K562 (cell line): ENCODE measurements at regions not wholly inside any gene's neighbourhood (a gene's known extent, or its start where the extent isn't known, plus 50 kb on each side); places are given as distances from the start of the nearest gene placed in this dataset.

Source experiments
- ATAC-seq: fragments of 200-7000 bp; cut with Tn5 transposase; 3 replicates; pipeline ENCODE4 v1.9.1; 2020; ENCODE audit warnings: moderate library complexity
- BruUV-seq: library from RNA; stranded (reverse); fragments of 400-500 nt; replicated peaks from 2 replicates; lab custom pipeline; 2021; lab: Mats Ljungman, UMichigan
- CTCF ChIA-PET: fragments of 300-600 bp; formaldehyde crosslinking; extraction: SDS; loops from one replicate; lab custom pipeline; 2021; ENCODE audit warnings: low intra/inter-chr PET ratio; lab: Yijun Ruan, JAX
- POLR2A ChIA-PET: fragments of 300-600, 350-650 bp; sonication (Branson Sonifier 250); formaldehyde crosslinking; extraction: SDS; loops from one replicate; lab custom pipeline; 2021; ENCODE audit warnings: antibody characterized with exemption, inconsistent platforms; lab: Yijun Ruan, JAX
- DNase-seq, 4 experiments: peaks; one replicate each; pipeline versions ENCODE4 v3.0.0 to v3.0.0-alpha.2; 2011 to 2018; ENCODE audit warnings: low spot score in 3 of 4, mixed read lengths in 3 of 4; ENCODE audit errors: extremely low read depth in 1 of 4
- FAIRE-seq: peaks from 2 replicates; lab custom pipeline; 2011; peaks lifted over from hg19 to GRCh38; lab: Jason Lieb, UNC
- H2AFZ ChIP-seq: 2 replicates; pipeline ENCODE4 v1.6.0; 2011; ENCODE audit warnings: low read depth, low read length, control low read depth, inconsistent platforms
- H3K27ac ChIP-seq: fragments of 200-600 bp; 3 replicates; pipeline ENCODE4 v1.8.0; 2011; ENCODE audit warnings: low read depth, mild to moderate bottlenecking, control low read depth, inconsistent platforms, low read length, moderate library complexity, mixed read lengths; ENCODE audit errors: extremely low read depth
- H3K27me3 ChIP-seq, 2 experiments: fragments of 300-600 bp in 1 of 2; 2 replicates in 1 of 2; 3 replicates in 1 of 2; pipeline versions ENCODE4 v1.6.0 to v1.8.0; 2011; ENCODE audit warnings: inconsistent platforms in 2 of 2, low read length in 2 of 2, mild to moderate bottlenecking in 1 of 2, mixed read lengths in 1 of 2, moderate library complexity in 1 of 2; ENCODE audit not compliant: control insufficient read depth in 2 of 2, insufficient read depth in 2 of 2
- H3K36me3 ChIP-seq: fragments of 300-600 bp; 3 replicates; pipeline ENCODE4 v1.8.0; 2011; ENCODE audit warnings: mild to moderate bottlenecking, low read length, inconsistent platforms; ENCODE audit not compliant: control insufficient read depth, insufficient read depth
- H3K4me1 ChIP-seq, 2 experiments: fragments of 200-600 bp in 1 of 2; replicated peaks in 1 of 2; 2 replicates in 1 of 2; 3 replicates in 1 of 2; pipeline versions ENCODE4 v1.5.1 to v1.8.0; 2011; ENCODE audit warnings: inconsistent platforms in 2 of 2, low read length in 2 of 2, mild to moderate bottlenecking in 1 of 2, mixed read lengths in 1 of 2, moderate library complexity in 1 of 2; ENCODE audit not compliant: control insufficient read depth in 2 of 2, insufficient read depth in 2 of 2
- H3K4me2 ChIP-seq: 2 replicates; pipeline ENCODE4 v1.6.1; 2011; ENCODE audit warnings: low read length, control low read depth, inconsistent platforms, mixed read lengths; ENCODE audit not compliant: insufficient read depth
- H3K4me3 ChIP-seq: fragments of 200-600 bp; sonication (generic), shearing (Covaris generic); 2 replicates; pipeline ENCODE4 v1.5.1; 2016; ENCODE audit warnings: control low read depth, inconsistent platforms
- H3K79me2 ChIP-seq: fragments of 200-600 bp; 3 replicates; pipeline ENCODE4 v1.8.0; 2011; ENCODE audit warnings: low read length, inconsistent platforms; ENCODE audit not compliant: control insufficient read depth, insufficient read depth
- H3K9ac ChIP-seq, 2 experiments: 2 replicates each; pipeline versions ENCODE4 v1.6.0 to v1.6.1; 2011; ENCODE audit warnings: low read depth in 2 of 2, low read length in 2 of 2, control low read depth in 1 of 2, inconsistent platforms in 1 of 2, mild to moderate bottlenecking in 1 of 2, mixed read lengths in 1 of 2; ENCODE audit not compliant: insufficient read depth in 1 of 2
- H3K9me1 ChIP-seq: one replicate; pipeline ENCODE4 v1.6.0; 2011; ENCODE audit warnings: inconsistent platforms, mild to moderate bottlenecking, low read length, moderate library complexity; ENCODE audit not compliant: control insufficient read depth, insufficient read depth
- H3K9me3 ChIP-seq: replicated peaks from 2 replicates; pipeline ENCODE4 v1.5.1; 2011; ENCODE audit warnings: low read depth, low read length, inconsistent platforms; ENCODE audit not compliant: control insufficient read depth, insufficient read depth
- H4K20me1 ChIP-seq: replicated peaks from 2 replicates; pipeline ENCODE4 v1.6.1; 2011; ENCODE audit warnings: low read length, inconsistent platforms, mixed read lengths; ENCODE audit not compliant: control insufficient read depth, insufficient read depth
- ARID2 ChIP-seq: fragments of 450-650 bp; IDR thresholded peaks from 2 replicates; pipeline ENCODE4 v1.6.1; 2017; ENCODE audit warnings: antibody characterized with exemption, mild to moderate bottlenecking
- BHLHE40 ChIP-seq: IDR thresholded peaks from 2 replicates; pipeline ENCODE4 v1.6.1; 2011; ENCODE audit warnings: low read length, improper control_type of control experiment
- FOXA1 ChIP-seq: fragments of 450-650 bp; IDR thresholded peaks from 2 replicates; pipeline ENCODE4 v1.6.1; 2016; ENCODE audit warnings: mild to moderate bottlenecking, borderline replicate concordance
- MYC ChIP-seq, 2 experiments: fragments of 250-450 bp in 1 of 2; sonication (Bioruptor Pico) in 1 of 2; IDR thresholded peaks; 2 replicates each; pipeline versions ENCODE4 v1.5.1 to v1.6.1; 2012 to 2021; ENCODE audit warnings: low read depth in 2 of 2, borderline replicate concordance in 1 of 2, improper control_type of control experiment in 1 of 2, low read length in 1 of 2, mild to moderate bottlenecking in 1 of 2, moderate library complexity in 1 of 2
- NFATC3 ChIP-seq: fragments of 450-650 bp; IDR thresholded peaks from 2 replicates; pipeline ENCODE4 v1.6.1; 2017; ENCODE audit warnings: mild to moderate bottlenecking
- POLR2B ChIP-seq: fragments of 450-650 bp; IDR thresholded peaks from 2 replicates; pipeline ENCODE4 v1.6.1; 2018; ENCODE audit warnings: low read depth; ENCODE audit not compliant: partially characterized antibody
- SETDB1 ChIP-seq: IDR thresholded peaks from one replicate; pipeline ENCODE4 v1.6.1; 2012; ENCODE audit warnings: low read length, control low read depth, inconsistent platforms
- SMARCB1 ChIP-seq: IDR thresholded peaks from 2 replicates; pipeline ENCODE4 v1.6.1; 2011; ENCODE audit warnings: improper control_type of control experiment, low read depth; ENCODE audit not compliant: insufficient read length
- ZBTB8A ChIP-seq: fragments of 450-650 bp; IDR thresholded peaks from 2 replicates; pipeline ENCODE4 v1.6.1; 2018; ENCODE audit warnings: mild to moderate bottlenecking, moderate library complexity; ENCODE audit not compliant: partially characterized antibody
- ZNF318 ChIP-seq, 2 experiments: fragments of 450-650 bp; IDR thresholded peaks; 2 replicates each; pipeline ENCODE4 v1.6.1; 2016; ENCODE audit warnings: mild to moderate bottlenecking in 2 of 2, borderline replicate concordance in 1 of 2, low read depth in 1 of 2, moderate library complexity in 1 of 2
- WGBS: fragments of 100-300 bp; shearing (Covaris generic); methylation state at CpG from one replicate; pipeline ENCODE4 v1.1.6; 2016; ENCODE audit warnings: low coverage, mixed read lengths; ENCODE audit not compliant: insufficient coverage; ENCODE audit errors: missing lambda C conversion rate; 5-methylcytosine and 5-hydroxymethylcytosine counted together
- in situ Hi-C: fragments of 300-500 bp; cut with MboI; formaldehyde crosslinking; loops from 4 replicates; pipeline ENCODE4 v1.15.0; 2018; ENCODE audit warnings: inconsistent platforms, mixed read lengths
- intact Hi-C: fragments of 100-400 bp; cut with micrococcal nuclease; formaldehyde crosslinking; loops from 2 replicates; pipeline ENCODE4 v1.14.2; 2022

GRCh38 chr4:27267339-27267969 lies 406.8 kb downstream of the STIM2 start:
- in situ Hi-C loops = no loop called here
- Histone ChIP-seq H3K9me3 (no peaks in the 10 kb centered on the region), H3K27me3 (no peaks in the 10 kb centered on the region), H3K4me1 (no peaks in the 10 kb centered on the region), H3K4me2 (no peak overlapping the region), H4K20me1 (no peaks in the 10 kb centered on the region), H3K4me3 (no peak overlapping the region), H3K9ac (no peak overlapping the region), H2AFZ (no peak overlapping the region), H3K36me3 (no peaks in the 10 kb centered on the region), H3K79me2 (no peaks in the 10 kb centered on the region), H3K9me1 (no peaks in the 10 kb centered on the region)
- ChIA-PET CTCF (interaction anchor here (0.6 kb wide), 1 partner anchor 24 kb away, joined by 3 read pairs; no protein-coding TSS in a partner anchor), POLR2A (no interaction called here)
- FAIRE-seq (no peak), ATAC-seq (no peak)
- WGBS = 0% methylated on average over 7 of the region's 7 CpGs
- TF ChIP-seq SETDB1 (no peak), POLR2B (no peak), ARID2 (no peak), MYC (IDR thresholded peaks at IDR 0.05; ENCODE audit: low read depth, low read length) (no peak), MYC (CRISPR knock-in tag; IDR thresholded peaks at IDR 0.05; ENCODE audit: borderline replicate concordance, low read depth) (no peak), SMARCB1 (no peak), FOXA1 (no peak), ZBTB8A (no peak), NFATC3 (no peak), BHLHE40 (no peak), ZNF318 (IDR thresholded peaks at IDR 0.05; ENCODE audit: borderline replicate concordance in 1 of 2, low read depth in 1 of 2) (no peak)
- TF ChIP-seq, all 486 proteins: peak for 0
- DNase-seq = no peak
- no peak overlapping the region for H3K27ac ChIP-seq
- BruUV-seq = no TSS peak
- intact Hi-C loops = no loop called here
